H9 (cell line): ENCODE measurements at regions not wholly inside any gene's neighbourhood (a gene's known extent, or its start where the extent isn't known, plus 50 kb on each side); places are given as distances from the start of the nearest gene placed in this dataset.

Source experiments
- DNase-seq: peaks from one replicate; pipeline ENCODE4 v3.0.0-alpha.2; 2017
- H2AFZ ChIP-seq: one replicate; pipeline ENCODE4 v1.6.1; 2013; ENCODE audit warnings: mild to moderate bottlenecking, low read length, control low read depth, moderate library complexity
- H2AK5ac ChIP-seq: 2 replicates; pipeline ENCODE4 v1.6.1; 2013; ENCODE audit warnings: low read length, control low read depth, mixed read lengths; ENCODE audit not compliant: insufficient read length
- H2BK120ac ChIP-seq: one replicate; pipeline ENCODE4 v1.6.1; 2013; ENCODE audit warnings: low read depth, mild to moderate bottlenecking, low read length, control low read depth, inconsistent platforms; ENCODE audit not compliant: poor library complexity, severe bottlenecking
- H2BK12ac ChIP-seq: 2 replicates; pipeline ENCODE4 v1.6.1; 2013; ENCODE audit warnings: low read length, control low read depth, mixed read lengths, low read depth; ENCODE audit not compliant: insufficient read length
- H2BK15ac ChIP-seq: 2 replicates; pipeline ENCODE4 v1.6.1; 2013; ENCODE audit warnings: low read depth, low read length, control low read depth
- H2BK20ac ChIP-seq: one replicate; pipeline ENCODE4 v1.6.1; 2013; ENCODE audit warnings: low read depth, mild to moderate bottlenecking, low read length, control low read depth, inconsistent platforms; ENCODE audit not compliant: poor library complexity, severe bottlenecking
- H2BK5ac ChIP-seq: 2 replicates; pipeline ENCODE4 v1.6.1; 2013; ENCODE audit warnings: low read length, control low read depth, mixed read lengths; ENCODE audit not compliant: insufficient read length
- H3K14ac ChIP-seq: 2 replicates; pipeline ENCODE4 v1.6.1; 2013; ENCODE audit warnings: low read length, control low read depth; ENCODE audit not compliant: insufficient read depth
- H3K18ac ChIP-seq: 2 replicates; pipeline ENCODE4 v1.6.1; 2013; ENCODE audit warnings: low read depth, mild to moderate bottlenecking, mixed read lengths, low read length, control low read depth; ENCODE audit not compliant: insufficient read length
- H3K23ac ChIP-seq: 2 replicates; pipeline ENCODE4 v1.6.1; 2013; ENCODE audit warnings: low read length, control low read depth, mixed read lengths, low read depth; ENCODE audit not compliant: insufficient read length
- H3K23me2 ChIP-seq: 2 replicates; pipeline ENCODE4 v1.6.1; 2013; ENCODE audit warnings: low read depth, mild to moderate bottlenecking, mixed read lengths, low read length, control low read depth; ENCODE audit not compliant: insufficient read length, poor library complexity, severe bottlenecking
- H3K27ac ChIP-seq: 2 replicates; pipeline ENCODE4 v1.5.1; 2013; ENCODE audit warnings: low read length, control low read depth, mixed read lengths, low read depth; ENCODE audit not compliant: insufficient read length
- H3K27me3 ChIP-seq: 2 replicates; pipeline ENCODE4 v1.6.1; 2013; ENCODE audit warnings: low read length, control low read depth, inconsistent platforms; ENCODE audit not compliant: insufficient read depth
- H3K4ac ChIP-seq: 2 replicates; pipeline ENCODE4 v1.6.1; 2013; ENCODE audit warnings: low read depth, mild to moderate bottlenecking, control low read depth, inconsistent platforms, low read length, moderate library complexity
- H3K4me1 ChIP-seq: 2 replicates; pipeline ENCODE4 v1.6.1; 2013; ENCODE audit warnings: low read length, control low read depth, inconsistent platforms; ENCODE audit not compliant: insufficient read depth
- H3K4me2 ChIP-seq: 2 replicates; pipeline ENCODE4 v1.6.1; 2013; ENCODE audit warnings: low read length, control low read depth, mixed read lengths; ENCODE audit not compliant: insufficient read length, insufficient read depth
- H3K56ac ChIP-seq: 2 replicates; pipeline ENCODE4 v1.6.1; 2013; ENCODE audit warnings: low read depth, mild to moderate bottlenecking, mixed read lengths, low read length, control low read depth; ENCODE audit not compliant: insufficient read length
- H3K79me1 ChIP-seq: 2 replicates; pipeline ENCODE4 v1.6.1; 2013; ENCODE audit warnings: low read depth, mild to moderate bottlenecking, moderate library complexity, low read length, control low read depth, inconsistent platforms; ENCODE audit not compliant: insufficient read depth, poor library complexity, severe bottlenecking
- H3K79me2 ChIP-seq: 2 replicates; pipeline ENCODE4 v1.6.1; 2013; ENCODE audit warnings: low read length, control low read depth, inconsistent platforms; ENCODE audit not compliant: insufficient read depth
- H3K9ac ChIP-seq: 2 replicates; pipeline ENCODE4 v1.6.1; 2013; ENCODE audit warnings: low read length, control low read depth, mixed read lengths; ENCODE audit not compliant: insufficient read length; ENCODE audit errors: extremely low read depth
- H3K9me3 ChIP-seq: one replicate; pipeline ENCODE4 v1.6.1; 2013; ENCODE audit warnings: low read depth, low read length, inconsistent platforms; ENCODE audit not compliant: control insufficient read depth
- H3T11ph ChIP-seq: one replicate; pipeline ENCODE4 v1.6.1; 2013; ENCODE audit warnings: mild to moderate bottlenecking, low read length, control low read depth, inconsistent platforms
- H4K20me1 ChIP-seq: one replicate; pipeline ENCODE4 v1.6.1; 2013; ENCODE audit not compliant: control insufficient read depth, insufficient read length, insufficient read depth
- H4K5ac ChIP-seq: 2 replicates; pipeline ENCODE4 v1.6.1; 2013; ENCODE audit warnings: low read depth, mild to moderate bottlenecking, mixed read lengths, low read length, control low read depth; ENCODE audit not compliant: insufficient read length
- H4K8ac ChIP-seq: replicated peaks from 2 replicates; pipeline ENCODE4 v1.6.1; 2013; ENCODE audit warnings: low read length, control low read depth, mixed read lengths, low read depth; ENCODE audit not compliant: insufficient read length
- H4K91ac ChIP-seq: 2 replicates; pipeline ENCODE4 v1.6.1; 2013; ENCODE audit warnings: low read depth, mild to moderate bottlenecking, moderate library complexity, mixed read lengths, low read length, control low read depth; ENCODE audit not compliant: insufficient read length
- H3K27ac Mint-ChIP-seq, 3 experiments: 2 replicates in 2 of 3; 3 replicates in 1 of 3; pipeline ENCODE4 v1.8.0; 2020 to 2021; ENCODE audit warnings: mixed read lengths in 3 of 3, mild to moderate bottlenecking in 1 of 3, moderate library complexity in 1 of 3
- H3K27me3 Mint-ChIP-seq: 2 replicates; pipeline ENCODE4 v1.8.0; 2021; ENCODE audit warnings: low read depth, mild to moderate bottlenecking, moderate library complexity, mixed read lengths
- H3K36me3 Mint-ChIP-seq, 3 experiments: 2 replicates in 2 of 3; 3 replicates in 1 of 3; pipeline ENCODE4 v1.8.0; 2020 to 2021; ENCODE audit warnings: low read depth in 3 of 3, mixed read lengths in 3 of 3; ENCODE audit not compliant: insufficient read depth in 1 of 3
- H3K4me1 Mint-ChIP-seq, 2 experiments: 2 replicates each; pipeline ENCODE4 v1.8.0; 2020; ENCODE audit warnings: mixed read lengths in 2 of 2
- H3K4me3 Mint-ChIP-seq, 2 experiments: 2 replicates in 1 of 2; 3 replicates in 1 of 2; pipeline ENCODE4 v1.8.0; 2020 to 2021; ENCODE audit warnings: mild to moderate bottlenecking in 2 of 2, mixed read lengths in 2 of 2, moderate library complexity in 1 of 2
- H3K9me3 Mint-ChIP-seq, 2 experiments: 2 replicates in 1 of 2; 3 replicates in 1 of 2; pipeline ENCODE4 v1.8.0; 2020; ENCODE audit warnings: mild to moderate bottlenecking in 2 of 2, mixed read lengths in 2 of 2, moderate library complexity in 1 of 2
- WGBS: extraction: QIAGEN DNeasy Blood & Tissue Kit; methylation state at CpG from one replicate; pipeline ENCODE4 v1.1.7; 2013; ENCODE audit warnings: missing lambda C conversion rate, low lambda C conversion rate, mixed read lengths; ENCODE audit not compliant: insufficient read length; ENCODE audit errors: extremely low coverage; 5-methylcytosine and 5-hydroxymethylcytosine counted together
- TF ChIP-seq, protein P1 (sequence below): fragments of 200-600 bp; sonication (generic); conservative IDR thresholded peaks from 3 replicates; pipeline ENCODE4 v1.8.0; 2021; ENCODE audit warnings: antibody characterized with exemption, mild to moderate bottlenecking

GRCh38 chr6:170202416-170203135, 88.3 kb downstream of the DLL1 start:
- H3K79me2 ChIP-seq = no peaks in the 10 kb centered on the region
- H3K4me1 ChIP-seq = no peaks in the 10 kb centered on the region
- H2AFZ ChIP-seq = no peak overlapping the region
- Mint-ChIP-seq H3K9me3 (peaks cover 5 to 13% of the 10 kb centered on the region in 2 experiments; a peak in 4 of 5 replicates), H3K36me3 (no peaks in the 10 kb centered on the region), H3K4me1 (no peaks in the 10 kb centered on the region), H3K4me3 (no peak overlapping the region), H3K27ac (no peak overlapping the region), H3K27me3 (peaks cover 3% of the 10 kb centered on the region; the same call in 1 of the 2 replicates)
- no peaks in the 10 kb centered on the region for H4K20me1 ChIP-seq
- no peak overlapping the region for H3K23ac ChIP-seq
- no peaks in the 10 kb centered on the region for H3K79me1 ChIP-seq
- TF ChIP-seq, protein P1, sequence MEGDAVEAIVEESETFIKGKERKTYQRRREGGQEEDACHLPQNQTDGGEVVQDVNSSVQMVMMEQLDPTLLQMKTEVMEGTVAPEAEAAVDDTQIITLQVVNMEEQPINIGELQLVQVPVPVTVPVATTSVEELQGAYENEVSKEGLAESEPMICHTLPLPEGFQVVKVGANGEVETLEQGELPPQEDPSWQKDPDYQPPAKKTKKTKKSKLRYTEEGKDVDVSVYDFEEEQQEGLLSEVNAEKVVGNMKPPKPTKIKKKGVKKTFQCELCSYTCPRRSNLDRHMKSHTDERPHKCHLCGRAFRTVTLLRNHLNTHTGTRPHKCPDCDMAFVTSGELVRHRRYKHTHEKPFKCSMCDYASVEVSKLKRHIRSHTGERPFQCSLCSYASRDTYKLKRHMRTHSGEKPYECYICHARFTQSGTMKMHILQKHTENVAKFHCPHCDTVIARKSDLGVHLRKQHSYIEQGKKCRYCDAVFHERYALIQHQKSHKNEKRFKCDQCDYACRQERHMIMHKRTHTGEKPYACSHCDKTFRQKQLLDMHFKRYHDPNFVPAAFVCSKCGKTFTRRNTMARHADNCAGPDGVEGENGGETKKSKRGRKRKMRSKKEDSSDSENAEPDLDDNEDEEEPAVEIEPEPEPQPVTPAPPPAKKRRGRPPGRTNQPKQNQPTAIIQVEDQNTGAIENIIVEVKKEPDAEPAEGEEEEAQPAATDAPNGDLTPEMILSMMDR = no peak
- H4K91ac ChIP-seq = no peak overlapping the region
- H4K8ac ChIP-seq = no peak overlapping the region
- H2BK15ac ChIP-seq = no peak overlapping the region
- no peak overlapping the region for H3K4me2 ChIP-seq
- H3K18ac ChIP-seq = no peak overlapping the region
- H3K23me2 ChIP-seq = no peaks in the 10 kb centered on the region
- no peak overlapping the region for H3K27ac ChIP-seq
- no CpG with 5 or more reads among the region's 13 CpGs for WGBS
- no peaks in the 10 kb centered on the region for H3K27me3 ChIP-seq
- no peak overlapping the region for H2AK5ac ChIP-seq
- no peak overlapping the region for H2BK120ac ChIP-seq
- no peak overlapping the region for H3K14ac ChIP-seq
- no peaks in the 10 kb centered on the region for H3K9me3 ChIP-seq
- H2BK5ac ChIP-seq = no peak overlapping the region
- H2BK20ac ChIP-seq = no peak overlapping the region
- no peak overlapping the region for H2BK12ac ChIP-seq
- H3K56ac ChIP-seq = no peak overlapping the region
- no peak overlapping the region for H3K4ac ChIP-seq
- no peak for DNase-seq
- H3K9ac ChIP-seq = no peak overlapping the region
- H3T11ph ChIP-seq = no peak overlapping the region
- no peak overlapping the region for H4K5ac ChIP-seq
